Naive thymus-derived CD8-positive, alpha-beta T cell (primary cell): ENCODE measurements at regions not wholly inside any gene's neighbourhood (a gene's known extent, or its start where the extent isn't known, plus 50 kb on each side); places are given as distances from the start of the nearest gene placed in this dataset.

Experiments
- ATAC-seq, 2 donors: fragments of 150-1000 bp; cut with Tn5 transposase in 1 of 2; sonication (Bioruptor Pico), chemical (Tn5 transposase) in 1 of 2; 1 replicate in 1 of 2; 2 replicates in 1 of 2; pipeline ENCODE4 v1.10.0; 2021; ENCODE audit warnings: mild to moderate bottlenecking in 2 of 2, moderate library complexity in 2 of 2
- POLR2A ChIA-PET: fragments of 350-600 bp; sonication (Branson Sonifier 250); formaldehyde crosslinking; loops from one replicate; lab custom pipeline; 2021; ENCODE audit warnings: antibody characterized with exemption; lab: Charles Lee
- DNase-seq, 10 donors: peaks; one replicate each; pipeline versions ENCODE4 v3.0.0 to v3.0.0-alpha.2; 2020 to 2022
- H3K27ac Mint-ChIP-seq, 10 donors: one replicate each; pipeline ENCODE4 v1.8.0; 2020 to 2022; ENCODE audit warnings: mild to moderate bottlenecking in 10 of 10, mixed read lengths in 10 of 10, moderate library complexity in 4 of 10, inconsistent platforms in 1 of 10
- H3K27me3 Mint-ChIP-seq, 5 donors: one replicate each; pipeline ENCODE4 v1.8.0; 2021 to 2022; ENCODE audit warnings: mixed read lengths in 5 of 5
- H3K36me3 Mint-ChIP-seq, 3 donors: one replicate each; pipeline ENCODE4 v1.8.0; 2020 to 2022; ENCODE audit warnings: mixed read lengths in 3 of 3, mild to moderate bottlenecking in 2 of 3, inconsistent platforms in 1 of 3
- H3K4me1 Mint-ChIP-seq, 4 donors: one replicate each; pipeline ENCODE4 v1.8.0; 2021 to 2022; ENCODE audit warnings: mixed read lengths in 4 of 4
- H3K4me3 Mint-ChIP-seq, 10 donors: one replicate each; pipeline ENCODE4 v1.8.0; 2020 to 2022; ENCODE audit warnings: mild to moderate bottlenecking in 10 of 10, mixed read lengths in 10 of 10, moderate library complexity in 6 of 10, inconsistent platforms in 1 of 10
- H3K9me3 Mint-ChIP-seq, 9 donors: one replicate each; pipeline ENCODE4 v1.8.0; 2020 to 2022; ENCODE audit warnings: mixed read lengths in 9 of 9, mild to moderate bottlenecking in 3 of 9, inconsistent platforms in 1 of 9, moderate library complexity in 1 of 9

GRCh38 chr2:16482460-16482859 lies 183.2 kb downstream of the CYRIA start:
- H3K4me3 Mint-ChIP-seq = no peak overlapping the region
- no peaks in the 10 kb centered on the region for H3K4me1 Mint-ChIP-seq
- H3K36me3 Mint-ChIP-seq = no peaks in the 10 kb centered on the region
- peaks cover 4 to 27% (median 6%) of the 10 kb centered on the region in 5 donors for H3K27me3 Mint-ChIP-seq
- DNase-seq (no peak), ATAC-seq (no peak)
- no peaks in the 10 kb centered on the region for H3K9me3 Mint-ChIP-seq
- no peak overlapping the region for H3K27ac Mint-ChIP-seq
- POLR2A ChIA-PET = no interaction called here

DNA sequence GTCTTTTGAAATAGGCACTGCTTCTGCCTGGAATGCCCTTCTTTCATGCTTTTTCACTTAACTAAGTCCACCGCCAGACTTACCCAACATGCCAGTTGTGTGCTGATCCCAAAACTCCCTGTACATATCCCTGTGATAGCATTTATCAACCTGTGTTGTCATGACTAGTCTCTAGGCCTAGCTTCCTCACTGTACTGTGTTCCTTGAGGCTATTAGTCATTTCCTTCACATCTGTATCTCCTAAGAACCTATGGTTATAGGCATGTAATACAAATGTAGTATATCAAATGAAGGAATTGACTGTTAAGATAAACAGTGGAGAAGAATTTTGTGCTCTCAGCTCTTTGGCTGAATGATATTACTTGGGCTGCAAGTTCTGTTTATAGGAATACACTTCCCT lies 184.3 kb downstream of the CYRIA start:
- Mint-ChIP-seq H3K4me1 (no peaks in the 10 kb centered on the region), H3K27ac (no peak overlapping the region), H3K9me3 (no peaks in the 10 kb centered on the region), H3K4me3 (no peak overlapping the region), H3K36me3 (no peaks in the 10 kb centered on the region), H3K27me3 (peaks cover 4 to 27% (median 6%) of the 10 kb centered on the region in 5 donors)
- no peak for DNase-seq
- POLR2A ChIA-PET = no interaction called here
- no peak for ATAC-seq

DNA sequence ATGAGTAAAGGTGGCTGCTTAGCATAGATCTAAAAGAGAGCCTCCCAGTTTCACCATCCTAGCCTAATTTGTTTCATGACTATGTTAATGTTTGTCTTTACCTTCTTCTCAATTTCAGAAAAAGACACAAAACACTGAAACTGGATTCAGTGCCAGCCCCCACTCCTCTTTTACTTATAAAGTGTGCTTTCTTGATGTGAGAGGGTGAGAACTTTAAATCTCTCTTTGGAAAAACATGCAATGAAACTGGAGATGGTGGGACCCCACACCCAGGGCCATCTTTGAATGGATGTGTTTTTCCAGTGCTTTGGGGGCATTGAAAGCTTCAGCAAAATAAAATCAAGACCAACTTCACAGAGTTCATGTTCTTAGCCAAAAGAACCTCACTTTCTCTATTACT lies 185.9 kb downstream of the CYRIA start:
- no peaks in the 10 kb centered on the region for H3K9me3 Mint-ChIP-seq
- no peaks in the 10 kb centered on the region for H3K36me3 Mint-ChIP-seq
- DNase-seq (no peak), ATAC-seq (no peak)
- no peak overlapping the region for H3K27ac Mint-ChIP-seq
- H3K27me3 Mint-ChIP-seq = peaks cover 0 to 21% (median 4%) of the 10 kb centered on the region in 5 donors
- H3K4me3 Mint-ChIP-seq = no peak overlapping the region
- no peaks in the 10 kb centered on the region for H3K4me1 Mint-ChIP-seq
- POLR2A ChIA-PET = no interaction called here

- ATAC-seq = no peak
- H3K27ac Mint-ChIP-seq = no peak overlapping the region
- H3K4me3 Mint-ChIP-seq = no peak overlapping the region
- H3K4me1 Mint-ChIP-seq = no peaks in the 10 kb centered on the region
- H3K9me3 Mint-ChIP-seq = no peaks in the 10 kb centered on the region
- DNase-seq = no peak
- peaks cover 0 to 21% (median 2%) of the 10 kb centered on the region in 5 donors for H3K27me3 Mint-ChIP-seq
- H3K36me3 Mint-ChIP-seq = no peaks in the 10 kb centered on the region
- POLR2A ChIA-PET = no interaction called here
Observed at GRCh38 chr2:16478434-16479210, 187.0 kb downstream of the CYRIA start.

DNA sequence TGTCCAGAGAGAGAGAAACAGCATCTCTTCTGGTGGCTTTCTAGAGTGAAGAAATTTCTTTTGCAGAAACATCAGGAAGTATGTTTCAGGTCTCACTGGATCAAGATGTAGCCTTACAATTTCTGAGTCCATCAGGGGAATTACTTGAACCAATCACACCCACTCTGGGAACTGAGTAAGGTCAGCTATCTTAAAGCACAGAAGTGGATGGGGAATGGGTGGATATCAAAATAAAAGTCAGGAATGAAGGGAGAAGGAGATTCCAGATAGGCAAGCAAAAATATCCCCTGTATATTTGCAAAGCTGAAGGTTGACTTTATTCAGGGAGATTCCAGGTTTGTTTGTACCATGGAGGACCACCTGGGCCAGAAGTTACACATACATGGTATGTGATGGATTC lies 188.0 kb downstream of the CYRIA start:
- no peak for DNase-seq
- Mint-ChIP-seq H3K27ac (no peak overlapping the region), H3K36me3 (no peaks in the 10 kb centered on the region), H3K4me3 (no peak overlapping the region), H3K27me3 (peaks cover 0 to 19% (median under 1%) of the 10 kb centered on the region in 5 donors), H3K4me1 (no peaks in the 10 kb centered on the region), H3K9me3 (no peaks in the 10 kb centered on the region)
- ATAC-seq = no peak
- POLR2A ChIA-PET = no interaction called here

DNA sequence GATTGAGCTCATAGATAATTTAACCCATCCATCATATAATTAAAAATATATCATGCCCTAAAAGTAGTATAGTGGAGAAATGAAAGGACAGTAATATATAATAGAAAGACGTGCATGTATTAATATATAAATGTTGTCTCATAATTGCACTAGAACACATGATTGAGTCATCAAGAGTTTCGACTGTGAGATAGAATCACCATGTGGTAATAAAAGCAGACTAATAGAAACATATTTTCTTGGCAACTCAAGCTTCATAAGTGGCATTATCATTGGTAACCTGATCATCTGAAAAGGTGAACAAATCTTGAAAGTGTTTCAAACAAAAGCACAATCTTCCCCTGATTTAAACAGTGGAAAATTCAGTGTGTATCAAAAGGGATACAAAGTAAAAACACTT lies 188.8 kb downstream of the CYRIA start:
- ATAC-seq (no peak), DNase-seq (no peak)
- H3K36me3 Mint-ChIP-seq = no peaks in the 10 kb centered on the region
- H3K27ac Mint-ChIP-seq = no peak overlapping the region
- no peak overlapping the region for H3K4me3 Mint-ChIP-seq
- POLR2A ChIA-PET = no interaction called here
- H3K4me1 Mint-ChIP-seq = no peaks in the 10 kb centered on the region
- H3K27me3 Mint-ChIP-seq = peaks cover 0 to 19% (median 0%) of the 10 kb centered on the region in 5 donors
- H3K9me3 Mint-ChIP-seq = no peaks in the 10 kb centered on the region

DNA sequence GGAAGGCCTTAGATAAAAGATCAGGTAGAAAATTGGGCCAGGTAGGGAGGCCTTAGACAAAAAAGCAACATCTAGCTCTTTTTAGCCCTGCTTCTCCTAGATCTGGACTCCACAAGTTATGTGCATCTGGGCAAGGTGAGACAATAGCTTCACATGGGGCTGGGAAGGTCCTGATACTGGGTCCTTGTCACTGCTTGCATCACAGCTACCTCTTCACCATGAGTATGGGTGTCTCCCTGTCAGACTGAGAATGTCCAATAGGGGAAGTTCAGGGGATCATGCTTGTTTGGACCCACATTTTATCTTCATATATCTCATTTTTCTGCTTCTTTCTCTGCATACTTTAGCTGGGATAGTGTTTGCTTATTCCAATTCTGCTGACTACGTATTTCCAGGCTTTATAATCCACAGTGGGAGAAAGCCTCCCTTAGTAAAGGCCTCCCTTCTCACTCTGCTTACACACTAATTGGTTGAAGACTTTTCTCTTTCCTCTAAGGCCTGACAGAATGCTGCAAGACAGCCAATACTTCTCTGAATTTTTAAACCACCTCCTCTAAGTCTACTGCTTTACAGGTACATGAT lies 189.6 kb downstream of the CYRIA start:
- Mint-ChIP-seq H3K4me3 (no peak overlapping the region), H3K9me3 (no peaks in the 10 kb centered on the region), H3K4me1 (no peaks in the 10 kb centered on the region), H3K27me3 (peaks cover 0 to 13% (median 0%) of the 10 kb centered on the region in 5 donors), H3K36me3 (no peaks in the 10 kb centered on the region), H3K27ac (no peak overlapping the region)
- DNase-seq (no peak), ATAC-seq (no peak)
- POLR2A ChIA-PET = no interaction called here

DNA sequence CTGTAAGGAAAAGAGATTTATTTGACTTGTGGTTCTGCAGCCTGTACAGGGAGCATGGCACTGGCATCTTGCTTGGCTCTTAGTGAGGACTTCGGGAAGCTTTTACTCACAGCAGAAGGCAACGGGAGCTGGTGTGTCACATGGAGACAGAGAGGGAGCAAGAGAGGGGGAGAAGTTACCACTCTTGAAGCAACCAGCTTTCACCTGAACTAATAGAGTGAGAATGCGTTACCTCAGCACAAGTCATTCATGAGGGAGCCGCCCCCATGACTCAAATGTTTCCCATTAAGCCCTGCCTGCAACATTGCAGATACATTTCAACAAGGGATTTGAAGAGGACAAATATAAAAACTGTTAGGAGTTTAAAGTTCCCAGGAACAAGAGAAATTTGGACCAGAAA lies 190.0 kb downstream of the CYRIA start:
- ATAC-seq = no peak
- Mint-ChIP-seq H3K4me1 (no peaks in the 10 kb centered on the region), H3K27me3 (peaks cover 0 to 8% (median 0%) of the 10 kb centered on the region in 5 donors), H3K36me3 (no peaks in the 10 kb centered on the region), H3K27ac (no peak overlapping the region), H3K4me3 (no peak overlapping the region), H3K9me3 (no peaks in the 10 kb centered on the region)
- no peak for DNase-seq
- POLR2A ChIA-PET = no interaction called here

DNA sequence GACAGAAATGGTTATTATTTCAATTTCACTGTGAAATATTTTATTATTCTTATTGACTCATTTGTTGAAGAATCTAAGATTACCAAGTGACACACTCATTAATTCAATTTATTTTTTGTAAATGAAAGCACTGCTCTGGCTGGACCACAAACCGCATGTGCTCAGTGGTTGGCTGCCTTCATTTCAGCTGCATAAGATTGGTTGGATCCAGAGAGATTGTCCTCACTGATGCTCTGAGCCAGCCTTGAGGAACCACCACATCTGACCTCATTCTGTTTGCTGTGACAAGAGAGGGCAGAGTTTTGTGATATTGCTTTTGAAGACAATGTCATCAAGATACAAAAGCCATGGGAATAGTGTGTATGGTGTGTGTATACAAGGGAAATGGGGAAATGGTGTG lies 192.1 kb downstream of the CYRIA start:
- POLR2A ChIA-PET = no interaction called here
- no peaks in the 10 kb centered on the region for H3K9me3 Mint-ChIP-seq
- peaks cover 0 to 12% (median 0%) of the 10 kb centered on the region in 5 donors for H3K27me3 Mint-ChIP-seq
- no peak overlapping the region for H3K4me3 Mint-ChIP-seq
- ATAC-seq = no peak
- H3K27ac Mint-ChIP-seq = no peak overlapping the region
- H3K36me3 Mint-ChIP-seq = no peaks in the 10 kb centered on the region
- no peak for DNase-seq
- no peaks in the 10 kb centered on the region for H3K4me1 Mint-ChIP-seq

DNA sequence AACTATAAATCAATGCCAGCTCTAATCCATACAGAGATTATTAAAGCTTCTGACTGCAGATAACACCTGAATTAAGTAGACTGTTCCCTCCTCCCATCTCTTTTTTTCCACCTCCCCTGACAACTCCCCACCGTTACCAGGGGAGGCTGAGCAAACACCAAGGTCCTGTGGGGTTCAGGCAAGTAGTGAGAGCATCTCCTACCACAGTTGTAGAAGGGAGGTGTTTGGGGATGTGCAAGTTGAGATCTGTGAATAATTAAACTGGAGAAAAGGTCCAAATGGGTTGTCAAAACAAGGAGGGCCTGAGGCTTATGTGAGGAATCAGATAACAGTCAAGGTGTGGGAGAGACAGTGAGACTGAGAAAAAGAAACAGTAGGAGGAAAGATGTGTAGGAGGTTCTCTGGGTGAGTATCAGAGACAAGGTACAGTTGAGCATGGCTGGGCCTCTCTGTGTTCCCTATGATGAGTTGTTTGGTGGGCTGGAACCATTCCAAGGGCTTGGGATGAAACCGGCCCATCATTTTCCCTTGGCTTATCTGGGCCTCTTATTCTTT lies 194.6 kb downstream of the CYRIA start:
- H3K36me3 Mint-ChIP-seq = no peaks in the 10 kb centered on the region
- no peak for ATAC-seq
- no peak overlapping the region for H3K27ac Mint-ChIP-seq
- H3K9me3 Mint-ChIP-seq = no peaks in the 10 kb centered on the region
- POLR2A ChIA-PET = no interaction called here
- H3K4me1 Mint-ChIP-seq = no peaks in the 10 kb centered on the region
- no peak for DNase-seq
- peaks cover 0 to 8% (median 0%) of the 10 kb centered on the region in 5 donors for H3K27me3 Mint-ChIP-seq
- no peak overlapping the region for H3K4me3 Mint-ChIP-seq

GRCh38 chr2:16466821-16467151 lies 198.8 kb downstream of the CYRIA start:
- Mint-ChIP-seq H3K36me3 (no peaks in the 10 kb centered on the region), H3K4me1 (no peaks in the 10 kb centered on the region), H3K27ac (no peak overlapping the region), H3K4me3 (no peak overlapping the region), H3K9me3 (no peaks in the 10 kb centered on the region), H3K27me3 (peaks cover 0 to 16% (median 0%) of the 10 kb centered on the region in 5 donors)
- ATAC-seq (no peak), DNase-seq (no peak)
- POLR2A ChIA-PET = no interaction called here

DNA sequence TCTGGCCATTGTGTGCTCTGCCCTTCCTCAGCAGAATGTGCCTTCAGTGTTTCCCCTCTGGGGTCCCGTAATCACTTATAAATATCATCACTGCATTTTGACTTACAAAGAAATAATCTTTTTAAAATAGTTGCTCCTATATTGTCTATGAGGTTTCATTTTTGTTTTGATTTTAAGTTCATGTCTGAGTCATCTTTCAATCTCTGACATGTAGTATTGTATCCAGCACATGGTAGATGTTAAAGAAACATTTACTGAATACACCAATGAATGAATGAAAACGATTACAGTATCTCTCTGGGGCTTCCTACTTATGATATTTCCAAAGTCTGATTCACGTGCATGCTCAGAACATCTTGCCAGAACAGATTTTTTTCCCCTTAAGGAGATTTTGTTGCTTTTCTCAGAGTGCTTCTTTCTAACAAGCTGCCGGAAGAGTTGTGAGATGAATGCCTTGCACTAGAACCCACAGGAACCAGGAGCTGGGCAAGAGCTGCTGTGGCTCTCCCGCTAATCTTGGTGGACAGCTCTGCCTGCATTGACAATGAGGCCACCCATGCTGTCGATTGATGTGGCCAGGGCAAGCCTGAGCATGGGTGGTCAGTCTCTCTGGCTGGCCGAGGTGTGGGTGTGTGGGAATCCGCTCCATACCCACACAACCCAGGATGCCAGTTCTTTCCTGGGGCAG lies 199.4 kb downstream of the CYRIA start:
- POLR2A ChIA-PET = no interaction called here
- Mint-ChIP-seq H3K4me1 (no peaks in the 10 kb centered on the region), H3K27ac (no peak overlapping the region), H3K36me3 (no peaks in the 10 kb centered on the region), H3K27me3 (peaks cover 0 to 16% (median 0%) of the 10 kb centered on the region in 5 donors), H3K4me3 (no peak overlapping the region), H3K9me3 (no peaks in the 10 kb centered on the region)
- ATAC-seq = no peak
- DNase-seq = no peak

GRCh38 chr2:16464641-16465040 lies 201.0 kb downstream of the CYRIA start:
- no peak overlapping the region for H3K27ac Mint-ChIP-seq
- no peak for ATAC-seq
- no peak for DNase-seq
- peaks cover 0 to 2% (median 0%) of the 10 kb centered on the region in 9 donors for H3K9me3 Mint-ChIP-seq
- no peak overlapping the region for H3K4me3 Mint-ChIP-seq
- peaks cover 0 to 20% (median 4%) of the 10 kb centered on the region in 5 donors for H3K27me3 Mint-ChIP-seq
- H3K4me1 Mint-ChIP-seq = no peaks in the 10 kb centered on the region
- POLR2A ChIA-PET = no interaction called here
- no peaks in the 10 kb centered on the region for H3K36me3 Mint-ChIP-seq
